PC-9 (cell line): ENCODE measurements at regions not wholly inside any gene's neighbourhood (a gene's known extent, or its start where the extent isn't known, plus 50 kb on each side); places are given as distances from the start of the nearest gene placed in this dataset.

ENCODE experiments used
- BruUV-seq: library from RNA; stranded (reverse); fragments of 400-500 nt; replicated peaks from 2 replicates; lab custom pipeline; 2021; lab: Mats Ljungman, UMichigan
- CTCF ChIA-PET: fragments of 300-600 bp; sonication (Branson Sonifier 250); formaldehyde crosslinking; loops from one replicate; lab custom pipeline; 2022; ENCODE audit warnings: antibody characterized with exemption; lab: Charles Lee
- POLR2A ChIA-PET: fragments of 300-600 bp; sonication (Branson Sonifier 250); formaldehyde crosslinking; loops from one replicate; lab custom pipeline; 2022; ENCODE audit warnings: antibody characterized with exemption; ENCODE audit not compliant: unreplicated experiment; lab: Charles Lee
- DNase-seq, 2 experiments: peaks; one replicate each; pipeline versions ENCODE4 v3.0.0 to v3.0.0-alpha.2; 2015 to 2022; ENCODE audit warnings: mixed read lengths in 1 of 2
- H2AFZ ChIP-seq: fragments of 200-600 bp; sonication (generic); 2 replicates; pipeline ENCODE4 v1.8.1; 2017; ENCODE audit warnings: antibody characterized with exemption
- H3F3A ChIP-seq: fragments of 200-600 bp; sonication (generic); 2 replicates; pipeline ENCODE4 v1.8.1; 2017; ENCODE audit warnings: antibody characterized with exemption, mild to moderate bottlenecking, low read depth; ENCODE audit not compliant: insufficient read depth
- H3K27ac ChIP-seq: fragments of 200-600 bp; sonication (generic); 2 replicates; pipeline ENCODE4 v1.6.1; 2016; ENCODE audit warnings: mixed run types
- H3K27me3 ChIP-seq: fragments of 200-600 bp; sonication (generic); 2 replicates; pipeline ENCODE4 v1.6.1; 2016; ENCODE audit warnings: low read depth, mixed run types; ENCODE audit not compliant: insufficient read depth
- H3K36me3 ChIP-seq: fragments of 200-600 bp; sonication (generic); 2 replicates; pipeline ENCODE4 v1.6.1; 2016; ENCODE audit warnings: low read depth, mixed run types
- H3K4me1 ChIP-seq: fragments of 200-600 bp; sonication (generic); replicated peaks from 2 replicates; pipeline ENCODE4 v1.6.1; 2016; ENCODE audit warnings: mixed run types; ENCODE audit not compliant: insufficient read depth
- H3K4me2 ChIP-seq: fragments of 200-600 bp; sonication (generic); 2 replicates; pipeline ENCODE4 v1.6.1; 2017; ENCODE audit warnings: mixed run types
- H3K4me3 ChIP-seq: fragments of 200-600 bp; sonication (generic); 2 replicates; pipeline ENCODE4 v1.6.1; 2016; ENCODE audit warnings: mixed run types
- H3K79me2 ChIP-seq: fragments of 200-600 bp; sonication (generic); 2 replicates; pipeline ENCODE4 v1.6.1; 2017; ENCODE audit warnings: low read depth, mixed run types
- H3K9me2 ChIP-seq: fragments of 200-600 bp; sonication (generic); 2 replicates; pipeline ENCODE4 v1.8.1; 2017; ENCODE audit warnings: mild to moderate bottlenecking; ENCODE audit not compliant: insufficient read depth
- H3K9me3 ChIP-seq: fragments of 200-600 bp; sonication (generic); 2 replicates; pipeline ENCODE4 v1.8.1; 2016; ENCODE audit warnings: low read depth; ENCODE audit not compliant: insufficient read depth
- H4K20me1 ChIP-seq: fragments of 200-600 bp; sonication (generic); 2 replicates; pipeline ENCODE4 v1.8.1; 2017; ENCODE audit not compliant: insufficient read depth
- CTCF ChIP-seq: fragments of 200-600 bp; sonication (generic); conservative IDR thresholded peaks from 2 replicates; pipeline ENCODE4 v1.6.1; 2017; ENCODE audit warnings: mixed run types, antibody characterized with exemption, mild to moderate bottlenecking, moderate library complexity
- EZH2 ChIP-seq: fragments of 200-600 bp; sonication (generic); IDR thresholded peaks from 2 replicates; pipeline ENCODE4 v1.8.0; 2017; ENCODE audit warnings: antibody characterized with exemption, low read depth
- intact Hi-C: fragments of 100-400 bp; cut with micrococcal nuclease; formaldehyde crosslinking; loops from one replicate; pipeline ENCODE4 v1.10.0; 2022; ENCODE audit not compliant: unreplicated experiment

- TF ChIP-seq EZH2 (no peak), CTCF (no peak)
- H2AFZ ChIP-seq, result no peak overlapping the region
- 0 out of 2 replicates have a peak, but pooled peaks cover 5% of the 10 kb centered on the region for H3K27me3 ChIP-seq
- H3K9me3 ChIP-seq, result no peaks in the 10 kb centered on the region
- H3F3A ChIP-seq, result no peaks in the 10 kb centered on the region
- H3K9me2 ChIP-seq, result no peaks in the 10 kb centered on the region; the same call in 1 of the 2 replicates
- H3K79me2 ChIP-seq, result no peaks in the 10 kb centered on the region
- no peaks in the 10 kb centered on the region for H3K4me1 ChIP-seq
- intact Hi-C loops, result no loop called here
- no peak overlapping the region for H3K27ac ChIP-seq
- POLR2A ChIA-PET, result no interaction called here
- H4K20me1 ChIP-seq, result no peaks in the 10 kb centered on the region
- no peak overlapping the region for H3K4me3 ChIP-seq
- CTCF ChIA-PET, result interaction anchor here (0.6 kb wide), 1 partner anchor 181 kb away, joined by 4 read pairs; no protein-coding TSS in a partner anchor
- DNase-seq, result no peak
- H3K36me3 ChIP-seq, result no peaks in the 10 kb centered on the region
- no peak overlapping the region for H3K4me2 ChIP-seq
- BruUV-seq, result no TSS peak
Measured at GRCh38 chr20:56857950-56858349, 228.8 kb downstream of the TFAP2C start.

GRCh38 chr20:56859039-56859800 lies 230.1 kb downstream of the TFAP2C start:
- no peak for DNase-seq
- no peaks in the 10 kb centered on the region; the same call in 1 of the 2 replicates for H3F3A ChIP-seq
- H3K9me2 ChIP-seq, result no peaks in the 10 kb centered on the region; the same call in 1 of the 2 replicates
- no peaks in the 10 kb centered on the region for H3K36me3 ChIP-seq
- no TSS peak for BruUV-seq
- H3K79me2 ChIP-seq, result no peaks in the 10 kb centered on the region
- no peaks in the 10 kb centered on the region for H4K20me1 ChIP-seq
- no peak overlapping the region for H3K4me2 ChIP-seq
- H2AFZ ChIP-seq, result no peak overlapping the region
- H3K9me3 ChIP-seq, result no peaks in the 10 kb centered on the region
- no peaks in the 10 kb centered on the region for H3K4me1 ChIP-seq
- H3K27me3 ChIP-seq, result 0 out of 2 replicates have a peak, but pooled peaks cover 11% of the 10 kb centered on the region
- TF ChIP-seq EZH2 (no peak), CTCF (no peak)
- ChIA-PET POLR2A (no interaction called here), CTCF (no interaction called here)
- no peak overlapping the region for H3K27ac ChIP-seq
- no peak overlapping the region for H3K4me3 ChIP-seq
- intact Hi-C loops, result no loop called here

GRCh38 chr20:56859801-56860261 lies 230.7 kb downstream of the TFAP2C start:
- ChIA-PET POLR2A (no interaction called here), CTCF (no interaction called here)
- BruUV-seq, result no TSS peak
- H3K4me1 ChIP-seq, result no peaks in the 10 kb centered on the region
- no peaks in the 10 kb centered on the region for H3K36me3 ChIP-seq
- H2AFZ ChIP-seq, result no peak overlapping the region
- H3F3A ChIP-seq, result no peaks in the 10 kb centered on the region; the same call in 1 of the 2 replicates
- TF ChIP-seq EZH2, result no peak
- no peak for TF ChIP-seq CTCF
- H3K27me3 ChIP-seq, result peaks cover 13% of the 10 kb centered on the region; the same call in 1 of the 2 replicates
- H3K27ac ChIP-seq, result no peak overlapping the region
- no peak for DNase-seq
- no peak overlapping the region for H3K4me2 ChIP-seq
- no peaks in the 10 kb centered on the region for H3K9me3 ChIP-seq
- no peaks in the 10 kb centered on the region for H3K79me2 ChIP-seq
- H4K20me1 ChIP-seq, result no peaks in the 10 kb centered on the region
- intact Hi-C loops, result no loop called here
- no peaks in the 10 kb centered on the region; the same call in 1 of the 2 replicates for H3K9me2 ChIP-seq
- no peak overlapping the region for H3K4me3 ChIP-seq
